ENCODE measurements at regions not wholly inside any gene's neighbourhood (a gene's known extent, or its start where the extent isn't known, plus 50 kb on each side); places are given as distances from the start of the nearest gene placed in this dataset.

DNA sequence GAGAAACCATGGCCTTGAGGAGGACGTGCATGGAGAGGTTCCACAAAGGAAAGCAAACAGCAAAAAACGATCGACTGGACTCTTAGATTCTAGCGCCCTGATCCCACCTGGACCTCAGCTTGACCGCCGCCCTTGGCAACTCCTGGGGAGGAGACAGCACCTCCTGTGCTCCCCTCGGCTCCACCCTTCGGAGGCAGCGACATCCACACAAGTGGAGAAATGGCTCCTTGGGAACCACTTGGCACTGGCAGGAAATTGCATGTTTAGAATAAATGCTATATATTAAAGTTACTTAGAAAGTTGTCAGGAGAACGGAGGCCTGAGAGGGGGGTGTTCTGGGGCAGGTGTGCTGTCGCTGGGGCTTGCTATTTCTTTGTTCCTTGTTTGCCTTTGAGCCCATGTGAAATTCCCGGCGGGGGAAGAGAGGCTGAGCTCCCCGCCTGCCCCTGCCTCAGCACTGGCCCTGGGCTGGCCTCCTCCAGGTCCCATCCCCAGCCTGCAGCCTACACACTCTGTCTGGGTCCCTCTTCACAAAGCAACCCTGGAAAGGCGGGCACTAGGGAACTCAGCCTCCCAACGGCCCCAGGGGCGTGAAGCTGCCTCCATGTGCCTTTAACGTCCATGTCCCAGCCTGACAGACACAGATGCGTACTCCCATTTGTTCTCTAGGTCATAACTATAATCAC lies 395.3 kb downstream of the BRD1 start:
- FAIRE-seq (no peak), DNase-seq (ENCODE audit: insufficient read length, low spot score) (no peak)

DNA sequence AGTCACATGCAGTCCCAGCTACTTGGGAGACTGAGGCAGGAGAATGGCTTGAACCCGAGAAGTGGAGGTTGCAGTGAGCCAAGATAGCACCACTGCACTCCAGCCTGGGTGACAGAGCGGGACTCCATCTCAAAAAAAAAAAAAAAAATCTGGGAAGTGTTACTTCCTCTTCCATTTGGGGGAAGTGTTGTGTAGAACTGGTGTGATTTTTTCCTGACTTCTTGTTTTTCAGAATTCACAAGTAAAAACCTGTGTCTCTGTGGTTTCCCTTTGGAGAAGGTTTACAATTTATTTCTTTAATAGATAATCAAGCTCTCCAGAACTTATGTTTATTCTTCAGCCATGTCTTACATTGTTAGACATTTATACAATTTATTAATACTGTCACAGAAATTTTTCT lies 396.1 kb downstream of the BRD1 start:
- DNase-seq (ENCODE audit: insufficient read length, low spot score) (no peak), FAIRE-seq (no peak)

DNA sequence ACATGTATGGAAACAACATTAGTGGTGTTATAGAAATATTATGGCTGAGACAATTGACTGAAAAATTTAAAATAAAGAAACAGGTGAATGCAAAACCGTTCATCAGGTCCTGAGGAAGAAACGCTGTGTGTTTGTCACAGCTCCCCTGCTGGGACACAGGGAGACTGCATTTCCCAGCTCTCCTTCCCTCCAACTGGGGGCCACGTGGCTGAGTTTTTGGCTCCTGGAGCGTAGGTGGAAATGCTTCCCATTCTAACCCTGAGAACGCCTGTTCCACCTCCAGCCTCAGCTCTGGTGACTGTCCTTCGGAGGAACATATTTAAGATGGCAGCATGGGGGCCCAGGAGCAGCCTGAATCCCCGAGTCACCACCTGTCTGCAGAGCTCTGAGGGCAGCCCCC lies 398.6 kb downstream of the BRD1 start:
- FAIRE-seq (no peak), DNase-seq (ENCODE audit: insufficient read length, low spot score) (no peak)

DNA sequence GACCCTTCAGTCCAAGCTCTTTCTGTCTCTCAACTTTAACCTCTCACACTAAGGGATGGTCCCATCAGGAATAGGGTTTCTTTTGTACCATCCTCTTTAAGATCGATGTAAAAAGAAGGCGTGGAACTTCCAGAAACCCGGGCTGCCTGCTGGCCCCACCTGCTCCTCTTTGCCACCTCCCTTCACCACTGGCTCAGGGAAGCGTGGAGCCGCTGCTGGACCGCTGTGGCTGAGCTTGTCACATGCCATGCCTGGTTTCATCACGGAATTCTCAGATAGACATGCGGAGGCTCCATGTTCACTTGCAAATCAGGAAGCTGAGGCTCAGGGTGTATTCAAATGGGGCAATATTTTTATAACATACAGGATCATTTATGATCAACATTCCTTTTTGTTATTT lies 399.7 kb downstream of the BRD1 start:
- FAIRE-seq (no peak), DNase-seq (ENCODE audit: insufficient read length, low spot score) (no peak)

DNA sequence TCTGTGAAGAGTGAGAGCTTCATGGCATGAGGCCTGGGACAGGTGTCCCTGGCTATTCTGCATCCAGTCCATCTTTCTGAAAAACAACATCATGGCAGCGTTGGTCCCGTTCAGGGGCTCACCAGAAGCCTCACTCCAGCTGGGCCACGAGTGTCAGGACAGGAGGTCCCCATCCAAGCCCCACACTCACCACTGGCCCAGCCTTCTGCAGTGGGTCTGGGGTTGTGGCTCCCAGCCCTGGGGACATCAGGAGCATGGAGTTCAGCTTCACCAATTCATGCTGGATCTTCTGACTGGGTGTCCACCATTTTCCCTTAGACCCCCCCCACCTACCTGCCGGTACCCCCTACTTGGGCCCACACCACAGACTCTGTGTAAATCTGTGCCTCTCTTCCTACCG lies 400.3 kb downstream of the BRD1 start:
- FAIRE-seq (no peak), DNase-seq (ENCODE audit: insufficient read length, low spot score) (no peak)

DNA sequence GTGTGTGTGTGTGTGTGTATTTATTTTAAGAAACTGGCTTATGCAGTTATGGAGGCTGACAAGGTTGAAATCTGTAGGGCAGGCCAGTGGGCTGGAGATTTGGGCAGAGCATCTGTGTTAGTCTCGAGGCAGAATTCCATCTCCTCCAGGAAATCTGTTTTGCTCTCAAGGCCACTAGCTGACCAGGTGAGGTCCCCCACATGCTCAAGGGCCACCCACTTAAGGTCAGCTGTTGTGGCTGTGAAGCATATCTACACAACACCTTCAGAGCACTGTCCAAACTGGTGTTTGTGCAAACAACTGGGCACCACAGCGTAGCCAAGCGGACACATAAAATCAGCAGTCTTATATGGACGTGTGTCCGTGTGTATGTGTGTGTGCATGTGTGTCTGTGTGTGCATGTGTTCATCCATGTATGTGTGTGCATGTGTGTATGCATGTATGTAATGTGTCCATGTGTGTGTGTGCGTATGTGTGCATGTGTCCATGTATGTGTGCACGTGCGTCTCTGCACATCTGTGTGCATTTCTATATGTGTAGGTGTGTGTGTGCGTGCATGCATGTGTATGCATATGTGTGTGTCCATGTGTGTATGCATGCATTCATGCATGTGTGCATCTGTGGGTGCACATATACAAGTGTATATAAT lies 400.9 kb downstream of the BRD1 start:
- FAIRE-seq (no peak), DNase-seq (ENCODE audit: insufficient read length, low spot score) (no peak)

DNA sequence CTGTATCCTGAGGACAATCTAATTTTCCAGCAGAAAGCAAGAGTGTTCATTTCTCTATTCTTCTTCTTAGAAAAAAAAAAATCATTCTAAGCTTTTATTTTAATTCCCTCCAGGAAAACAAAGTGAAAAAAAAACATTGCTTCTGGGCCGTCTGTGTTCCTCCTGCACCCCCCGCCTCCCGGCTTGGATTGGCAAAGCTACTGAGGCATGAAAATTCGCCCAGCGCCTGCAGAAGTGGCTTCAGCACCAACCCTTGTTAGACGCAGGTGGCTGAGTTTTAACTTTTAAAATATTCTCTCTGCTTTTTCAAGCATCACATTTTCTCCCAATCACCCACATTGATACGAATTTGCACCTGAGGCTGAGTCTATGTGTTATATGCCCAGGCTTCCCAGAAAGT lies 401.6 kb downstream of the BRD1 start:
- DNase-seq (ENCODE audit: insufficient read length, low spot score) = no peak
- FAIRE-seq = no peak

DNA sequence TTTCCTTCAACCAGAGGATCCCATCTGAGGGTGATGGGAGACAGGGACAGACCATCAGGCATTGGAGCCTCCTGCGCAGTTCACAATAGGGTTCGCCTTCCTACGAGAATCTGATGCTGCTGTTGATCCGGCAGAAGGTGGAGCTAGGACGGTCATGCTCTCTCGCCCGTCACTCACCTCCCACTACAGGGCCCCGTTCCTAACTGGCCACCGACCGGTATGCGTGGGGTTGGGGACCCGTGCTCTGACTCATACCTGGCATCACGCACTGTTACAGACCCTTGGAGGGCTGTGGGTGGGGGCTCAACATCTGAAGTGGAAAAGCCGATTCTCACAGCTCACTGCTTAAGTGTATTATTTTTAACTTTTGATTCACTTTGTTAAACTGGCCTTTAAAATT lies 402.3 kb downstream of the BRD1 start:
- FAIRE-seq (no peak), DNase-seq (ENCODE audit: insufficient read length, low spot score) (no peak)

DNA sequence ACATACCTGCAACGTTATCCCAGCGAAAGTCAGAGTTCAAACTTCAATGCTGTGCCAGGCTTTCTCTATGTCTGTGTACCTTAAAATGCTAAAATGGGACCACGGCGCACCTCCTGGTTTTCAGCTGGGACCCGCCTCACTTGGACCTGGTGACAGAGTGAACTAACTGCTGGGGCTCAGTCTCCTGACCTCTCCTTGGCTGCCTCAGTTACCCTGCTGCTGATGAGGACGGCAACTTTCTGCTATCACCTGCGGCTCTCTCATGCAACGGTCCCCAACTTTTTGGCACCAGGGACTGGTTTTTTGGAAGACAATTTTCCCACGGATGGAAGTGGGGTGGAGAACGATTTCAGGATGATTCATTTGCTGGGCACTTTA lies 402.8 kb downstream of the BRD1 start:
- FAIRE-seq (no peak), DNase-seq (ENCODE audit: insufficient read length, low spot score) (no peak)

DNA sequence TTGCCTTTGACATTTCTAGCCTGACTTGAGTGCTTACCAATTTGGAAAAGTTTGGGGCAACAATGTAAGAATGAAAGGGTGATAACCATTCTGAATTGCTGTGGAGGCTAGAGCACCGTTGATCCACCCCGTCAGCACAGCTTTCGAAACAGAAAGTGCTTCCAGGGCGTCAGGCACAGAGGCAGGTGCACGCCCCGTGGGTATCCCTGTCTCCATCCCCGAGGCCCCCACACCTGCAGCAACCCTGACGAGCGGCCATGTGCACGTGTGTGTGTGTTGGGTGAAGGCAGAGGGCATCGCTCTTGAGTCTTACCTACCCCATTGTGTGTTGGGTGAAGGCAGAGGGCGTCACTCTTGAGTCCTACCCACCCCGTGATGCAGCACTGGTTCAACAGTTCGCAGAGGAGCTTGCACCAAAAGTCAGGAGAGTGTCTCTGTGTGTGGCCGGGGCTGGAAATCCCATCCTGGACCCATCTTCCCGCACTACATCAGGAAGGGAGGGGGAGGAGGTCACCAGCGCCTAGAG lies 404.5 kb downstream of the BRD1 start:
- FAIRE-seq = no peak
- no peak for DNase-seq (ENCODE audit: insufficient read length, low spot score)

DNA sequence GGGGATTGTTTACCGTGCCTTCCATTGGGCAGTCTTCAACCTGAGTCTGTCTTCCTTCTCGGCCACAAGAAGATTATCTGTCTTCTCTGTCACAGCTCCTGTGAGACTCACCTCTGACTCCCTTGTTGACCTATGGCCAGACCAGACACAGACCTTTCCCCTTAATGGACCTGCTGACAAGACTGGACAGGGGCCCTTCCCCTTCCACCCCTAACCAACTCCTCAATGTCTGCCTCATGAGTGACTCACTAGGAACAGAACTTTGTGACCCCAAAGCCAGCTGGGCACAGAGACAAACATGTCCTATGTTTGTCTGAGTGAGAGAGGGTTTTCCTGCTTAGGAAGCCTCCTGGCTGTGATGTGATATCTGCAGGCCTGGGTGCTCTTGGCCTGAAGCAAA lies 405.0 kb downstream of the BRD1 start:
- DNase-seq (ENCODE audit: insufficient read length, low spot score) (no peak), FAIRE-seq (no peak)

DNA sequence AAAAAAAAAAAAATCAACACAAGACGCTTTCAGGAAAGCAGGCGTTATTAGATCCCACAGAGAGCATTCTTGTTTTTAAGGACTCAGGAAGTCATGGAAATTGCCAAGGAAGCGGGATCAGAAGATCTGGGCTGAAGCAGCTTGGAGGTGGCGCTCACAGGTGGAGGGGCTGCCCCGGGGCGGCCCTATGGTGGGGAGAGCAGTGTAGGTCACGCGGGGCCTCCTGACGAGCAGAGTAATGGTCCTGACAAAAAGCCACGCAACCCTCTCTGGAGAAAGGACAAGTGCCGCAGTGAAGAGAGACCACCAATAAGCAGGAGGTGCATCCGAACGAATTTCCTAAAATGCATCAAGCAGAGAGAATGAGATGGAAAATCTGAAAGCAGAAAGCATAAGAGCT lies 407.0 kb downstream of the BRD1 start:
- DNase-seq (ENCODE audit: insufficient read length, low spot score) (no peak), FAIRE-seq (no peak)

DNA sequence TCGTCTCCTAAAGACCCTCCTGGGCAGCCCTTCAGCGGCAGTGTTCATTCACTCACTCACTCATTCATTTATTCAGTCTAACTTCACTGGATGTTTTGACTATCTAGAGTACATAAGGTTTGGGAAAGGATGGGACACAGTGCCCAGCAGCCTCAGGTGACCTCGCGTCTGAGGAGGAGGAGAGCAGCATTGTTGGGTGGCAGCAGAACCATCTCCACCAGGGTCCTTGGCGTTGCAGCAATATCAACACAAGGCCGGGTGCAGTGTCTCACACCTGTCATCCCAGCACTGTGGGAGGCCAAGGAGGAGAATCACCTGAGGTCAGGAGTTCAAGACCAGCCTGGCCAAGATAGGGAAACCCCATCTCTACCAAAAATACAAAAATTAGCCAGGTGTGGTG lies 408.0 kb downstream of the BRD1 start:
- FAIRE-seq (no peak), DNase-seq (ENCODE audit: insufficient read length, low spot score) (no peak)

DNA sequence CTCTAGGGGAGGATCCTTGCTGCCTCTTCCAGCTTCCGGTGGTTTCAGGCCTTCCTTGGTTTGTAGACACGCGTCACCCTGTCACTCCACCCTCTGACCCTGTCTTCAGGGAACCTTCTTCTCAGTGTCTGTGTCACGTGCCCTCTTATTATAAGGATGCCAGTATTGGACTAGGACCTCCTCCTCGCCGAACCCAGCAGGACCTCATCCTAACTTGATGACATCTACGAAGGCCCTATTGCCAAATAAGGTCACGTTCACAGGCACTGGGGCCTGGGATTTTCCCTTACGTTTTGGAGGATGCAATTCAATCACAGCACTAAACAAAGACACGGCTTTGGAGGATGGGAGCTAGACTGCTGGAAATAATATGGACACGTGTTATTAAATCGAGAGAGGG lies 408.7 kb downstream of the BRD1 start:
- FAIRE-seq = no peak
- no peak for DNase-seq (ENCODE audit: insufficient read length, low spot score)

DNA sequence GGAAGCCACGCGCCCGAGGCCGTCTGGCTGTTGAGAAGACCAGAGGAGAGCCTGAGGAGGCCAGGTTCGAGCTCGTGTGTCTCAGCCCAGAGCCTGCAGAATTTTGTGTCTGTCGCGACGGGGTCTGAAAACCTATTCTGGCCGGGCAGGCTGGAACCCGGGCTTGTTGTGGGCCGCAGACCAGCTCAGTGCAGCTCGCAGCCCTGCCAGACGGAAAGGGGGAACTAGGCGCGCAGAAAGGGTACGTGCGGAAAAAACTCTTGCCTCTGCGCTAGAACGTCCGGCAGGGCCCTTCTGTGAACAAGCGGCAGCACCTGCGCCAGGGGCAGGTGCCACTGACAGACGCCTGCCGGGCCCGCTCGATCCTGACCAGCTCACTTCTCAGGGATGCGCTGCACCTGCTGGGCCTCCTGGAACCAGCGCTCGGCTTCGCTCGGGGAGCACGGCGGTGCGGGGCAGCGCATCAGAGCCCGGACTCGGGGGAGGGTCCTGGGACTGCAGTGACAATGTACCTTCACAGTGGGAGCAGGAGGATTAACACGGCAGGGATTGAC lies 409.3 kb downstream of the BRD1 start:
- no peak for DNase-seq (ENCODE audit: insufficient read length, low spot score)
- no peak for FAIRE-seq

DNA sequence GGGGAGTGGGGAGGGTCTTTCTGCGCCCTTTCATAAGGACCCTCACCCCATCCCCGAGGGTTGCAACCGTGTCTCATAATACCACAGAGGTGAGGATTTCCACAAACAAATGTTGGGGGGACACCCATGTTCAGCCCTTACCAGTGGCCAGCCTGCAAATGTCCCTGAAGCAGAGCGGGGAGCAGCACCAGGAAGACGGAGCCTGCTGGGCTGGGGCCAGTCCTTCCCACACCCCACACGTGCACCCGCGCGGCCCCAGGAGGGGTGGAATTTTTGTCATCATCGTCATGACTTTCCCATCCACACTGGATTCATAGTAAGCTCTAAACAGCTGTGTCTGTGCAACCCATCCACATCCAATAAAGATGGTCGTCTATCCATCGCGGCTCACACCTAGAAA lies 409.8 kb downstream of the BRD1 start:
- DNase-seq (ENCODE audit: insufficient read length, low spot score) = no peak
- no peak for FAIRE-seq

DNA sequence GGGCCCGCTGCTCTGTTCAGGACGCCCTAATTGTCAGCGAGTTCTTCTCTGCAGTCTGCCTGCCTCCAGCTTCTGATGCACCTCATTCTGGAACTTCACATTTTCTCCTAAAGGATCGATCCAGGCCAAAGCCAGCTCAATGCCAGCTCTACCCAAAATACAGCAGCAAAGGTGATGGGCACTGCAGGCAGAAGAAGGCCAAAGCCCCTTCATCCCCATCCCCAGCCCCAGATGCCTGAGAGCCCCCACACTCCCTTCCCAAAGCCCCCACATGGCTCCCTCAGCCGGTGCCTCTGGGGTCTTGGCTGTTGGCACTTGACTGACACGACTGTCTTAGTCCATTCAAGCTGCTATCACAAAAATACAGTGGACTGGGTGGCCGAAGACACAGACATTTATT lies 410.3 kb downstream of the BRD1 start:
- FAIRE-seq = no peak

DNA sequence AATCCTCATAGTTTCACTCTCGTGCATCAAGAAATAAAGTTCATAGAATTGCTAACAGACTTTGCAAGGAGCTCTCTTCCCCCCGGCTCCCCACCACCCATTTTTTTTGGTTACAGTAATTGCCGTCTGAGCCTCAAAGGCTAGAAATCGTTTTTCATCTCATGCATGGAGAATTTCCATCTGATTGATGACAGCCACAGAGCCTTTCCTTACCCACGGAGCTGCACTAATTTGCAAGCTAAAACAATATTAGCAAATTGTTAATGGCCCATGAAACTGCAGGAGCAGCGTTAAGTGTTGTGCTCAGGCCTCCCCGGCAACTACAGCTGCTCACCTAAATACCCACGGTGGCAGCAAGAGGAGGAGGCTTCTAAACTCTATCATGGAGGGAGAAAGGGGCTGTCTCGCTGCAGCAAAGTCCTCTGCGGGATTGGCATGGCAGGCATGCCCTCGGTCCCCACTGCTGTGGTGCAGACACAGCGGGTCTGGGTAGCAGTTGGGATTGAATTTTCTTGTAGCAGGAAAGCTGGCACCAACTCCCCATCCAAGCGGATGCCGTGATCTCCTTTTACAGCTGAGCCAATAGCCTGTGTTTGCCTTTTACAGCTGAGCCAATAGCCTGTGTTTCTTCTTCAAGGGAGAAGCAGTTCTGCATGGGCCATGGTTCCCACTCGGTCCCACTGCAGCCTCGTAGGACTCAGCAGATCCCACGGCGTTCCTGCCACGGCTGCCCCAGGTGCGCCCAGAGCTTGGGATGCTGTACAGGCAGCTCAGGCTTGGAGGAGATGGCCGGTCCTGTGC lies 412.3 kb downstream of the BRD1 start:
- DNase-seq (ENCODE audit: insufficient read length, low spot score) (no peak), FAIRE-seq (no peak)

More for the DNA sequence above, 410.3 kb downstream of the BRD1 start:
- DNase-seq (ENCODE audit: insufficient read length, low spot score) = no peak

DNA sequence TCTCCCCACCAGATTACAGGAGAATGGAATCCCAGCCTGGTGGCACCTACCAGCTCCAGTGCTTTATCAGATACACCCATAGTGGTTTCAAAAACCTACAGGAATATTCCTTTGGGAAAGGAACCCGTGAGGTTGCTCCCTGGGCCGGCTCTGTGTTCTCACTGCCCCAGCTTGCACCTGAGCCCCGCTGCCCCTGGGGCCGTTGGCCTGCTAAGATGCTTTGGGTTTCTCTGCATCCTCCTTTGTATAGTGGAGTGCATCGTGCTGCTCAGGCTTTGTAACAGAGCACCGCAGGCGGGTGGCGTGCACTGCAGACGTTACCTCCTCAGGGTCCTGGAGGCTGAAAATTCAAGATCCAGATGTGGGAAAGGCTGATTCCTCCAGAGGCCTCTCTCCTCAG lies 414.1 kb downstream of the BRD1 start:
- DNase-seq (ENCODE audit: insufficient read length, low spot score) (no peak), FAIRE-seq (no peak)

DNA sequence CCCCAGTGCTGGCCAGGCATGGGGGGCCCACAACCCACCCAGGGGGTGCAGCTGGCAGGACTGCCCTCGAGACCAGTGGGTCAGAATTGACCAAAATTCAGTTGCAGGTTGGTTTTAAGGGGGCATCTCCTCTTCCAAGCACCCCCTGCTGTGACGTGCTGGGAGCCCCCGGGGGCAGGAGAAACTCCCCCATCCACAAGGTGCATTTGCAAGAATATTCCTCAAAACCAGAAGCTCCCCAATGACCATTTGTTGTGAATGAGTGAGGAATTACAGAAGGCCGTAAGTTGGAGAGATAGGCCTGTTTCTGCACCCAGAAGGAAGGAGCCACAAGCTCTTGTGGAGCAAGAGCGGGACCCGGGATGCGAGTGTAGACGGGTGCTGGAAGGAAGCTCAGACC lies 414.5 kb downstream of the BRD1 start:
- DNase-seq (ENCODE audit: insufficient read length, low spot score) = no peak
- no peak for FAIRE-seq

DNA sequence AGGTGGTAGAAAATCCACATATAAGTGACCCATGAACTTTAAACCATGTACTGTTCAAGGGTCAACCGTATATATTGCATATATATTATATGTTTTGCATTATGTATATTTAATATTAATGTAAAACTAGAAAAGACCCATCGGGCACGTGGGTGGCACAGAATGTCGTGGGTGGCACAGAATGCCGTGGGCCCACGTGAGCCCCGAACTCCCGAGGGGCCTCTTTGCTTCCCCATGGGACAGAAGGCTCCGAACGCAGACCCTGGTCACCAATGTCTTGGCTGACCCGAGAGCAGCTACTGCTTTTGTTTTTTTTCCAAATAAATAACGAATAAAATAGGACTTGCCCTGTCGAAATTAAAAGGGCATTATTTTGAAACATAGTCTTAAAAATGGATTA lies 415.4 kb downstream of the BRD1 start:
- DNase-seq (ENCODE audit: insufficient read length, low spot score) = no peak
- FAIRE-seq = no peak

DNA sequence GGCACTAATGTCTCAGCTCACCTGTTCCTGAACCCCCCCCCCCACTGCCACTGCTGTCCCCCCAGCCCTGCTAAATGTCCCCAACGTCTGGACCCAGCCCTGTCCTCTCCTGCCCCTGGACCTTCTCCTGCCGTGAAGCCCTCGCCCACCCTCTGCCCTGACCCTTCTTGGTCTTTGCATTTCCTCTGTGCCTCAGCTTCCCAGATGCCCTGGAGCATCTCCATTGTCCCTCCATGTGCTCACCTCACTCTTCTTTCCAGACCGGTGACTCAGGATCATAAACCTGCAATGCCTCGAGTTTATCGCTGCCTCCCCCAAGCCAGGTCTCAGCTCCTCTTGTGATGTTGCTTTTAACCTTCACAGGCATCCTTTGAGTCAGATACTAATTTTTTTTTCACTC lies 416.4 kb downstream of the BRD1 start:
- no peak for DNase-seq (ENCODE audit: insufficient read length, low spot score)
- FAIRE-seq = no peak

Measured in HTR-8/SVneo (cell line).